HG02973 (cell line): ENCODE measurements at regions not wholly inside any gene's neighbourhood (a gene's known extent, or its start where the extent isn't known, plus 50 kb on each side); places are given as distances from the start of the nearest gene placed in this dataset.
"Not testable (repeated sequence)": the region's sequence is repeated elsewhere in the genome, so short reads cannot be mapped to it uniquely, and the experiment has no call there.

Experiments
- ATAC-seq: cut with Tn5 transposase; IDR thresholded peaks from one replicate; pipeline ENCODE4 v1.9.1; 2021; ENCODE audit warnings: moderate library complexity; ENCODE audit not compliant: unreplicated experiment

DNA sequence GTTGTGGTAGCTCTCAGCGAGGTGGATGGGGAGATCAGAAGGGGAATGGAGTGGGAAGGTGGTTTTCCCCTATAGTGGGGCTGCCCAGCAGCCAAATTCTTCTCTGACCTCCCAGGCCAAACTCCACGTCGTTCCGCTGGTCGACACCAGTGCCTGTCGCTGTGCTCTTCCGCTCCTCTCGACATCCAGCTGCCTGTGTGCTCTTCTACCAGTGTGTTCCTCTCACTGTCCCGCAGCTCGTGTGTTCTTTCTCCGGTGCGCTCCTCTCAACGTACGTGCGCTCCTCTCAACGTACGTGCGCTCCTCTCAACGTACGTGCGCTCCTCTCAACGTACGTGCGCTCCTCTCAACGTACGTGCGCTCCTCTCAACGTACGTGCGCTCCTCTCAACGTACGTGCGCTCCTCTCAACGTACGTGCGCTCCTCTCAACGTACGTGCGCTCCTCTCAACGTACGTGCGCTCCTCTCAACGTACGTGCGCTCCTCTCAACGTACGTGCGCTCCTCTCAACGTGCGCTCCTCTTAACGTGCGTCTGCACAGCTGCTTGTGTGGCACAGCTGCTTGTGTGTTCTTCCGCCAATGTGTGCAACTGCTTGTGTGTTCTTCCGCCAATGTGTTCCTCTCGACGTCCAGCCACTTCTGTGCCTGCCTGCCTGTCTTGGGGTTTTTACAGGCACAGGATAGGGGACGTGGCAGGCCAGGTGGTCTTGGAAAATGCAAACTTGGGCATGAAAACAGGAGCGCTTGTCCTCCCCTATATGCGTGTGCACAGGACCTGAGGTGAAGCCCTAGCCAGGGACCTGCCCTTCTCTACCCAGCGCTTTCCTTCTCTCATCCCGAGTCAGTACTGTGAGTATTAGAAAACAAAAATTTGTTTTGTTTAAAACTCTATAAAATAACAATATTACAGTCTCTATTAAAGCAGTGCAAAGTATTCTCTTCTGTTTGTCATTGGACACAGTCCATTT lies 991.1 kb downstream of the GBE1 start:
- ATAC-seq, result no peak

DNA sequence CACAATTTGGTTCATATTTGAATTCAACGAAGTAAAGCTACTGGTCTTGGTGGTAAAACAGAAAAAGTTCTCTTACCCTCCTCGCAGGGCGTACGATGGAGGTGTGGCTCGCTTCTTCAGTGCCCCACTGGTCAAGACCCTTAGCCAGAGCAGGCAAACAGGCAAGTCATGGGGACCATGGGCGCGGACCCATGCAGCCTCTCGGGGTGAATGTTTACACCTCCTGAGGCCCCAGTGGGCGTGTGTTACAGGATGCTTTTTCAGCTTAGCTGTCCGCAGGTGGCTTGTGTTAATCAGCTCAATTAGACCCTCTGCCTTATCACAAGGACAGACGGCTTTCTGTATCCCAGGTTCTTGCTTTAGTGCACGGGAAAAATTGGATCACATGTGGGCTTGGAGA lies 991.8 kb downstream of the GBE1 start:
- ATAC-seq, result no peak

DNA sequence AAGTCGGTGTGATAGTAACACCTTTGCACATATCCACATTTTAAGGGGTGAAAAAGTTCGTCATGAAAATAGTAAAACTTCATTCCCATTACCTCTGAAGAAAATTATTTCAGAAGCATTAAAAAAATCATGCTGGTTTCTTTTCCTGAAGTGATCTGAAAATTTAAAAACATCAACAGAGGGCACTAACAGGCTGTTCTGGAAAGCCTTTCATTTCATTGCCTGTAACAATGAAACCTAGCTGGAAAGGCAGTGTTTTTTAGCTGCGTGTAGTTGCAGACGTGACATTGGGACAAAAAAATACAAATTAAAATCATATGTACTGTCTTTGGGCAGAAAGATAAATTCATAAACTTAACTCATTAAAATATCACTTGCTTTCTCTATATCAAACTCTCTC lies 993.8 kb downstream of the GBE1 start:
- ATAC-seq, result no peak

DNA sequence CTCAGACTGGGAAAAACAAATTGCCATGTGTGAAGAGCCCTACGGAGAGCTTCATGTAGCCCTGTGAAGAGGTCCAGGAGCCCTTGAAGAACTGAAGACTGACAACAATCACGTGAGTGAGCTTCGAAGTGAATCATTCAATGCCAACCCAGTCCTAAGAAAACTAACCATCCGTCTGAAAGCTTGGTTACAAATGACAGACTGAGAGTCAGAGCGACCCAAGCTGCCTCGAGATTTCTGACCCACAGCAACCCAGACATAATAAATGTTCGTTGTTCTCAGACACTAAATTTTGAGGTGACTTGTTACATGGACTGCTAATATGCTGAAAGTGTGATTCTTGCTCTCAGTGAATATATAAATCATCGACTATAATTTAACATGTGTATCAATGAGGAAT lies 987.2 kb upstream of the ROBO1 start:
- no peak for ATAC-seq

DNA sequence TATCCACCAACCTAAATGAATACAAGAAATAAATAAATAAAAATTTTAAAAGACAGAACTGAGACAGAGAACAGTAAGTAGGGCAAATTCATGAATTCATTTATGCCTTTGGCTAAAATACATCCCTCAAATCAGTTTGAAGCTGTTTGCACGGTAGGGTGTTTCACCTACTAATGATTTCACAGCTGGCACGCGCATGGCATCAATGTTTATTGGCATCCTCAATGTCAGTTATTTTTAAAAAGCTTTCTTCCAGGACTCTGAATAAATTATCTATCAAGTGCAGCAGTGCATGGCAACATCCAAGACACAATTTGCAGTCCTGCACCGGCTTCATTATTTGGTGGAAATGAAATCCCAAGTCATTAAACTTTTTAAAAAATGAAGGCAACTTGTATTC lies 985.2 kb upstream of the ROBO1 start:
- no peak for ATAC-seq

DNA sequence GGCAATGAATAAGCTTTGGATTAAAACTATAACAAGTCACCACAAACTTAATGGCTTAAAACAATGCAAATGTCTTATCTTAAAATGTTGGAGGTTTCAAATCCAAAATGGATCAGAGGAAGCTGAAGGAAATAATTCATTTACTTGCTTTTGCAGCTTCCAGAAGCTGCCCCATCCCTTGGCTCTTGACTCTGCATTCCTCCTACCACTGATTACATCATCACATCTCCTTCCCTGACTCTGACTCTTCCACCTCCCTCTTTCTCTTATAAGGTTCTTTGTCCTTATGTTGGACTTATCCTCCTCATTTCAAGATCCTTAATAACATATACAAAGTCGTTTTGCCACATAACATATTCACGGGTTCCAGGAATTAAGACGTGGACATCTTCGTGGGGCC lies 982.8 kb upstream of the ROBO1 start:
- no peak for ATAC-seq

DNA sequence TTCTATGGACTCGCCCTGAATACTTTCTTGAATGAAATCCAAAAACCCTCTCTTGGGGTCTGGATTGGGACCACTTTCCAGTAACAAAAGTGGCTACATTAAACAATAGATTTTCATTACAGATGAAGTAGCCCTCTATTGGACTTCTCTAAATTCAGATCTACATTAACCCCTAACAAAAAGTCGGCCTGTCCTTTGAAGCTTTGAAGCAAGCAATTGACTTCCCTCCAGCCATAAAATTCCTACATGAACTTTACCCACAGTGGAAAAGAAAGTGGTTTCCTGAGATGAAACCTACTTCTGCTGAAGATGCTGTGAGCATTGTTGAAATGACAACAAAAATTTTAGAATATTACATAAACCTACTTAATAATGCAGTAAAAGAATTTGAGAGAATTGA lies 967.1 kb upstream of the ROBO1 start:
- ATAC-seq, result no peak

DNA sequence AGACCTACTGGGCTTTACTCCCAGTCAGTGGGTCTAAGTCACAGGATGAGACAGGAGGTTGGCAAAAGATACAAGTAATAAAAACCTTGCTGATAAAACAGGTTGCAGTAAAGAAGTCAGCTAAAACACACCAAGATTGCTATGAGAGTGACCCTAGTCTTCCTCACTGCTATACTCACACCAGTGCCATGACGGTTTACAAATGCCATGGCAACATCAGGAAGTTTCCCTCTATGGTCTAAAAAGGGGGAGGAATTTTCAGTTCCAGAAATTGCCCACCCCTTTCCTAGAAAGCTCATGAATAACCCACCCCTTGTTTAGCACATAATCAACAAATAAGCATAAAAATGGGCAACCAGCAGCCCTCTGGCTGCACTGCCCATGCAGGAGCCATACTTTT lies 966.7 kb upstream of the ROBO1 start:
- no peak for ATAC-seq

DNA sequence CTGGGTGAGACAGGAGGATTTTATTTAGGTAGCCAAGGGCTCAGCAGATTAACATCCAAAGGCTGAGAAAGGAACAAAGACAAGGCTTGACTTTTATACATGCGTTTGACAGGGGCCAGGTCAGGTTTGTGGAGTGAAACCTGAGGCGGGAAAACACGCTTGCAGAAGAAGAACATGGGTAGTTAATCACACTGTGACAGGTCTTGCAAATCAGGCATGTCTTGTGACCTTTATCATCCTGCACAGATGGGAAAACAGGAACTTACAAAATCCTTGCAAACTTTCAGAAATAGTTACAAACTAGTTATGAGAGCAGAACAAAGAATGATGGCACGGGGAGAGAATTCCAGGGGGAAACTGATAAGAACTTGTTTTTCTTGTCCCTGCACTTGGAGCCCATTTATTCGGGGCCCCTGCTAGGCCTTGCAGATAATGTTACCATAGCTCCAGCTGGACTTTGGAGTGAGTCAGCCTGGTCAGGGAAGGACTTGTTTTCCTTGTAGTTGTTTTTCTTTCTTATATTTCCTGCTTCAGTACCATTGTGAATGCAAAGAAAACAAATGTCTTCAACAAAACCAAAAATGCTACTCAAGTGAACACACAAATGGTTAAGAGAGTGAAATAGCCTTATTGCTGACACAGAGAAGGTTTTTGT lies 965.9 kb upstream of the ROBO1 start:
- no peak for ATAC-seq

DNA sequence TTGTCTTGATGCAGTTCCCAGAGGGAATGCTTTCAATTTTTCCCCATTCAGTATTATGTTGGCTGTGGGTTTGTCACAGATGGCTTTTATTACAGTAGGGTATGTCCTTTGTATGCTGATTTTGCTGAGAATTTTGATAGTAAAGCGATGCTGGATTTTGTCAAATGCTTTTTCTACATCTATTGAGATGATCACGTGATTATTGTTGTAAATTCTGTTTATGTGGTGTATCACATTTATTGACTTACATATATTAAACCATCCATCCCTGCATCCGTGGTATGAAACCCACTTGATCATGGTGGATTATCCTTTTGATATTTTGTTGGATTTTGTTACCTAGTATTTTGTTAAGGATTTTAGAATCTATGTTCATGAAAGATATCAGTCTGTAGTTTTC lies 959.8 kb upstream of the ROBO1 start:
- not testable (repeated sequence) for ATAC-seq

DNA sequence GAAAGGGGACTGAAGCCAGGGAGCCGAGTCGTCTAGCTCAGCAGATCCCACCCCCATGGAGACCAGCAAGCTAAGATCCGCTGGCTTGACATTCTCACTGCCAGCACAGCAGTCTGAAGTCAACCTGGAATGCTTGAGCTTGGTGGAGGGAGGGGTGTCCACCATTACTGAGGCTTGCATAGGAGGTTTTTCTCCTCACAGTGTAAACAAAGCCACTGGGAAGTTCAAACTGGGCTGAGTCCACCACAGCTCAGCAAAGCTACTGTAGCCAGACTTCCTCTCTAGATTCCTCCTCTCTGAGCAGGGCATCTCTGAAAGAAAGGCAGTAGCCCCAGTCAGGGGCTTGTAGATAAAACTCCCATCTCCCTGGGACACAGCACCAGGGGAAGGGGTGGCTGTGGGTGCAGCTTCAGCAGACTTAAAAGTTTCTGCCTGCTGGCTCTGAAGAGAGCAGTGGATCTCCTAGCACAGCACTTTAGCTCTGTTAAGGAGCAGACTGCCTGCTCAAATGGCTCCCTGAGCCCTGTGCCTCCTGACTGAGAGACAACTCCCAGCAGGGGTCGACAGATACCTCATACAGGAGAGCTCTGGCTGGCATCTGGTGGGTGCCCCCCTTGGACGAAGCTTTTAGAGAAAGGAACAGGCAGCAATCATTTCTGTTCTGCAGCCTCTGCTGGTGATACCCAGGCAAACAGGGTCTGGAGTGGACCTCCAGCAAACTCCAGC lies 942.0 kb upstream of the ROBO1 start:
- ATAC-seq, result not testable (repeated sequence)

DNA sequence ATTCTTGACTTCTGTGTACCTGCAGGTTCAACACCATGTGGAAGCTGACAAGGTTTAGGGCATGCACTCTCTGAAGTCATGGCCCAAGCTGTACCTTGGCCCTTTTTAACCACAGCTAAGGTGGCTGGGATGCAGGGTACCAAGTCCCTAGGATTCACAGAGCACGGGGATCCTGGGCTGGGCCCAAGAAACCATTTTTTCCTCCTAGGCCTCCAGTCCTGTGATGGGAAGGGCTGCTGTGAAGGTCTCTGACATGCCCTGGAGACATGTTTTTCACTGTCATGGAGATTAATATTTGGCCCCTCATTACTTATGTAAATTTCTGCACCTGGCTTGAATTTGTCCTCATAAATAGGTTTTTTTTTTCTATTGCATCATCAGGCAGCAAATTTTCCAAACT lies 937.5 kb upstream of the ROBO1 start:
- ATAC-seq, result no peak

DNA sequence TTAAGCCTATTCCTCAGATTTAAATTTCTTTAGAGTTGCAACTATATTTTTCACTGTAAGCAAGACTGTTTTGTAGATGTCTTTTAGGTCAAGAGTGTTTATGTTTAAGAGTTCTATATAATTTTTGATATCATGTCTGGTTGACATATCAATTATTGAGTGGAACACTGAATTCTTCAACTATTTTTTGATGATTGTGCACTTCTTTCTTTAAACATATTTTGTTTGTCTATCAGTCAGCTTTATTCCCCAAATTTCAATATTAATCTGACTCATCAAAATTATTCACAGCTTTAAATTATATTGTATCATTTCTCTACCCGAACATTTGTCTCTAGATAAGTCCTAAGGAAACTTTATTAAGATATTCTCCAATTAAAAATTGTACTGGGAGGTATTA lies 933.6 kb upstream of the ROBO1 start:
- ATAC-seq, result no peak

DNA sequence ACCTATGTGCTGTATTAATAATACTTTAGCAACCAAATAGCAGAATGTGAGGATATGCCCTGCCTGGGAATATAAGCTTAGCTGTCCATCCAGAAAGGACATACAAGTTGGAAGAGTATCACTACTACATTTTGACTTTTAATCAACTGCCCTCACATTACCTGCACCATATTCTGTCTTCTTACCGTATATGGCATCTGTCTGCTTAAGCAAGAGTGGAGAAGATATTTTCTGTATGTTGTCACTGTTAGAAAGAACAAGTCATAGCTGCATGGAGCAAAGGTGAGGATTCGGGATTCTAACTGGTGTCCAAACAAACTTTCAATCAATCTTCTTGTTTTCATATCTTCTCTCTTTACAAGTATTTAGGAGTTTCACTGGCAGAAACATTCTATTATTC lies 929.5 kb upstream of the ROBO1 start:
- no peak for ATAC-seq

DNA sequence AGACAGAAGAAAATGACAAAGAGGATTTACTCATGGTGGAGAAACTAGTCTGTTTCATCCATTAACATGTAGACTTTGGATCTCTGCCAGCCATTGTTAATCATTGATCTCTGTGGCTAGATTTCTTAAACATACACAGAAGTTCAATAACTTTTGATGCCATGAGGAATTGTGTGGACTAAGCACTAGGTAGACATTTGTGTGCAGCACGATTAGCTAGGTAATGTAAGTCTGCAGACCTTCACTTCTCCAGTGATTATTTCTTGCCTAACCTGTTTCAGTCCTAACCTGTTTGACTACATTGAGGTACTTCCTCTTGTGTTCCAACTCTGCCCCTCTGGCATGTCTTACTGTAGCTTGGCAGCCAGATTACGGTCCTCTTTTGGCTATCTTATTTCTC lies 928.5 kb upstream of the ROBO1 start:
- ATAC-seq, result no peak

DNA sequence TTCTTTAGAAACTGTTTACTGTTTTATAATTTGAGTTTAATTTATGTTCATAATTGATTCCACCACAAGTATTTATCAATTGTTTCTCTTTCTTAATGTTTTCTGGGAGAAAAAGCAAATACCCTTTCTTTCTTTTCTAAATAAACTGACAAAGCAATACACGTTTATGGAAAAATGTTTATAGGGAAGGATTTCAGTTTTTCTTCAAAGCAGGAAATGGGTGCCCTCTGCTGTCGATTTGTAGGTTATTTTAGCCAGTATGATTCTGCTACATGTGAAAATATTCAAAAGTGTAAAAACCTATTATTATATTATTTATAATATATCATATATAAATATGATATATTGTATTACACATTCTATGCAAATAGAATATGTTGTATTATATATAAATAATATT lies 921.0 kb upstream of the ROBO1 start:
- no peak for ATAC-seq

DNA sequence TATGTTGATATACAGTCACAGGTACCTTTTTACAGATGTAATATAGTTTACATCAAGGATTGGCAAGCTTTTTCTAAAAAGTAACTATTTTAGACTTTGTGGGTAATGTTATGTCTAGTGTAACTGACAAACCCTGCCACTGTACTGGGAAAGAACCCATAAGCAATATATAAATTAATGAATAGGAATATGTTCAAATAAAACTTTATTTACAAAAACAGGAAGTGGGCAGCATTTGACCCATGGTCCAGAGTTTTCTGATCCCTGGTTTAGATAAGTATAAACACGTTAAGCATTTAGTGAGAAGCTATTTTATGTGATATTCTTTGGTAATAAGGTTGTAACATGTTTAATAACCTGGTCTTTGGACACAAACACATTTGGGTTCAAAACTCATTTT lies 915.2 kb upstream of the ROBO1 start:
- ATAC-seq, result no peak

DNA sequence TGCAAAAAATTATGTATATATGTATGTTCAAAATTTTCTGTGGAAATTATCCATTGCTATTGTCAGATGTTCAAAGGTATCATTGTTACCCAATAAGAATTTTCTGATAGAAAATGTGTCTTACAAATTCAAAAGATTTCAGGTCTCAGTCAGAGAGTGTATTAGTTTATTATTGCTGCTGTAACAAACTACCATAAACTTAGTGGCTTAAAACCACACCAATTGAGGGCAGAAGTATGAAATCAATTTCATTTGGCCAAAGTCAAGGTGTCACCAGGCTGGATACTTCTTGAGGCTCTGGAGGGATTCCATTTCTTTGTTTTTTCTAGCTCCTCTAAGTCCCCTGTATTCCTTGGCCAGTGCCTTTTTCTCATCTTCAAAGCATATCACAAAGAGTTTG lies 914.4 kb upstream of the ROBO1 start:
- no peak for ATAC-seq

DNA sequence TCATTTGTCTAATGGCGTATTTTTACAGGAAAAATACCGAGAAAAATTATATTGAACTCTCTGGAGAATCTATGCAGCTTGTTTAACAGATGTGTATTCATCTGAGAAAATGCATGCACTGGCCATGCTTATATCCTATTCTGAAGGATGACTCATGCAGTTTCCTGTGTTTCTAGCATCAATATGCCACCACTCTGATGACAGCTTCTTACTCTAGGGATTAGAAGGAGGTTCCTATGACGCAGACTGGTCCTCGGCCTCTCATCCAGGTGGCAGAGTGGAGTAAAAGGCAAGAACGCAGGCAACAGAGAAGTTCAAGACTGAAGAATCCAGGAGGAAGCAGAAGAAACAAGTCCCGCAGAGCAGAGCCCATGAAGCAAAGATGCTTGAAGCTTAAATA lies 910.0 kb upstream of the ROBO1 start:
- no peak for ATAC-seq

DNA sequence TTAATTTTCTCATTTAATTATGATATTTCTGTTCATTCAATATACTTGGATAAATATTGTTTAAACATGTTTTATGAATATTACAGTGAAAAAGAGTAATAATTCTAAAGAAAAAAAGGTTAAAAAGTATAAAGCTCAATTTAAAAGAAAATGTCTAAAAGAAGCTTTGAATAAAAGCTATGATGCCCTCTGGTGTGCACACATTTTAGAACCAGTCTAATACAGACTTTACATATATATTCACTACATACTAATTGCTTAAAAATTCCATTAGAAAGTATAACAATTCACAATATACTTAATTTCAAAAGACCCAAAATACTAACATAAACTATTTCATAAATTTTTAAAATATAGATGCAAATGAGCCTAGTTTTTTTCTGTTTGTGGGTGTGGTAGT lies 909.1 kb upstream of the ROBO1 start:
- no peak for ATAC-seq

DNA sequence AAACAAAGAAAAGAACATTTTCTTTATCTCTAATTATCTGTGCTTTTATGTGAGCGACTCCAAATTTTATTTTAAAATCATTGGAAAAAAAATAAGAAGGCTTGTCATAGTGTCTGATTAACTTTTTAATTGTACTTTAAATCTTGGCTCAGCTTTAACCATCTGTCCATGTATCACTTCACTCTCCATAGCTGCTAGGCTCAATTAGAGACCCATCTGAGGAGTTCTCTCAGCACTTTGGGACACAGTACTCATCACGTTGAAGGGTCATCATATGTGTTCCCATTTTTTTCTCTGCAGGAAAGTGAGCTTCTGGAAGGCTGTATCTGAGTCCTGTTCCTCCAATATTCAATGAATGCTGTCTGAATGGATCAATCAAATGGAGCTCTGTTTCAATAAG lies 908.5 kb upstream of the ROBO1 start:
- no peak for ATAC-seq

DNA sequence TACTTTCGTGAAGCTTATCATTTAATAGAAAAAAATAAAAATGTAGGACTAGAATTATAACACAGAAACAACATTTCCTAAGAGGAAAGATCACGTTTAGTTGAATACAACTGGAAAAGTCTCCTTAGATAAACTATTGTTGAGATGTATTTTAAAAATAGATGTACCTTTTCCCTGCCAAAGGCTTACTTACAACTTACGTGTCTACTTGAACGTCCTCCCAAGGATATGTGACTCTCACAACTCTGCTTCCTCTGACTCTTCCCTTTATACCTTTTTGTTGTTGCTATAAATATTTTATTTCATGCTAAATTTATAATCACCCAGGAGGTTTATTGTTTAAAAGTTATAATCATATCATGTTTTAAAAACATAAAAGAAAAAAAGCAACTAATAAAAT lies 908.0 kb upstream of the ROBO1 start:
- no peak for ATAC-seq
